ENCODE measurements at regions not wholly inside any gene's neighbourhood (a gene's known extent, or its start where the extent isn't known, plus 50 kb on each side); places are given as distances from the start of the nearest gene placed in this dataset.

DNA sequence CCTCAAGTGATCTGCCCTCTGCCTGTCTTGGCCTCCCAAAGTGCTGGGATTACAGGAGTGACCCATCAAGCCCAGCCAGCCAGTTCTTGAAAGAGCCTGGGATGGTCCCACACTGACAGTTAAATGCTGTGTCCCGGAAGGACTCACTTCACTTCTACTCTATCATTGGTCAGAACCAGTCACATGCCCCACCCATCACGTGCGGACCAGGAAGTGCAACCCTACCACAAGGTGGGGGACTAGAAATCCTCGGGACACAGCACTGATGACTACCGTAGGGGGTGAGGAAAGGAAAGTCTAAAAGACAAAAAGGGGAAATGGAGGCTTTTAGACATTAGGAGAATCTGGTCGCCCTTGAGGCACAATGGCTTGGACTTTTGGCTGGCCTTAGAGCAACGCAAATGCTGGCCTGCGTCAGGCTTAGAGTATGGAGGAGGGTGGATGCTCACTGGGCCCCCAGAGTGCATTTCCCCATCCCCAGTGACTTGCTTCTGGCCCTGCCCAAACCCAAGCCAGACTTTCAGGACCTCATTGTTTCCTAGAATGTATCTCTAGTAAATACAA is 207.7 kb downstream of the TTC8 start:
- WGBS = 88% methylated on average over 8 of the region's 8 CpGs

DNA sequence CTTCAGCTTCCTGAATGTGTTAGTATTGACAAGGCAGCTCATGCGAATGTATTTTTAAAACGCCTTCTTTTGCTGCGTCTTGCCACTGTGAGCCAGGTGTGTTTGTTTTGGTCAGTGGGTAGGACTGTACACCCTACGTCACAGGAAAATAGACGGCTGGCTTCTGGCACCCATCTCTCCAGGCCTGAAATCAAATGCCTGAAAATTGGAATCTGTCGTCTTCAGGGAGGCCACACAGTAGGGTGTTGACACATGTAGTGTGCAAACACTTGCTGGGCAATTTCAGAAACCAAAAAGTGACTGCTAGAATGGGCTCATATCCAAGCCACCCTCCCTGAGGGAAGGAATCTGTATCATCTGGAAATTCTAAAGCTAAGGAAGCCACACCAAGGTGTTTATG is 209.3 kb downstream of the TTC8 start:
- Histone ChIP-seq H3K4me1 (replicated peaks) (no peaks in the 10 kb centered on the region), H3K27me3 (replicated peaks; ENCODE audit: insufficient read depth) (no peaks in the 10 kb centered on the region), H3K36me3 (no peaks in the 10 kb centered on the region), H3K9me3 (no peaks in the 10 kb centered on the region), H3K4me3 (no peak overlapping the region), H3K27ac (no peak overlapping the region)
- DNase-seq (ENCODE audit: low spot score) = no peak
- WGBS = 74% methylated on average over 6 of the region's 6 CpGs
- intact Hi-C loops (cut with DNase I) = no loop called here
- TF ChIP-seq, protein P1, sequence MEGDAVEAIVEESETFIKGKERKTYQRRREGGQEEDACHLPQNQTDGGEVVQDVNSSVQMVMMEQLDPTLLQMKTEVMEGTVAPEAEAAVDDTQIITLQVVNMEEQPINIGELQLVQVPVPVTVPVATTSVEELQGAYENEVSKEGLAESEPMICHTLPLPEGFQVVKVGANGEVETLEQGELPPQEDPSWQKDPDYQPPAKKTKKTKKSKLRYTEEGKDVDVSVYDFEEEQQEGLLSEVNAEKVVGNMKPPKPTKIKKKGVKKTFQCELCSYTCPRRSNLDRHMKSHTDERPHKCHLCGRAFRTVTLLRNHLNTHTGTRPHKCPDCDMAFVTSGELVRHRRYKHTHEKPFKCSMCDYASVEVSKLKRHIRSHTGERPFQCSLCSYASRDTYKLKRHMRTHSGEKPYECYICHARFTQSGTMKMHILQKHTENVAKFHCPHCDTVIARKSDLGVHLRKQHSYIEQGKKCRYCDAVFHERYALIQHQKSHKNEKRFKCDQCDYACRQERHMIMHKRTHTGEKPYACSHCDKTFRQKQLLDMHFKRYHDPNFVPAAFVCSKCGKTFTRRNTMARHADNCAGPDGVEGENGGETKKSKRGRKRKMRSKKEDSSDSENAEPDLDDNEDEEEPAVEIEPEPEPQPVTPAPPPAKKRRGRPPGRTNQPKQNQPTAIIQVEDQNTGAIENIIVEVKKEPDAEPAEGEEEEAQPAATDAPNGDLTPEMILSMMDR (IDR thresholded peaks at IDR 0.05) = no peak
- no peak for TF ChIP-seq POLR2A (IDR thresholded peaks at IDR 0.05)
- TF ChIP-seq POLR2AphosphoS5 (IDR thresholded peaks at IDR 0.05) = no peak

More for the DNA sequence above, 207.7 kb downstream of the TTC8 start:
- H3K4me3 ChIP-seq = no peak overlapping the region
- no peaks in the 10 kb centered on the region for H3K4me1 ChIP-seq (replicated peaks)
- no peaks in the 10 kb centered on the region for H3K36me3 ChIP-seq
- TF ChIP-seq POLR2AphosphoS5 (IDR thresholded peaks at IDR 0.05) (no peak), POLR2A (IDR thresholded peaks at IDR 0.05) (no peak)
- TF ChIP-seq, protein P1 (IDR thresholded peaks at IDR 0.05) = no peak
- no peak for DNase-seq (ENCODE audit: low spot score)
- H3K27ac ChIP-seq = no peak overlapping the region
- no peaks in the 10 kb centered on the region for H3K27me3 ChIP-seq (replicated peaks; ENCODE audit: insufficient read depth)
- intact Hi-C loops (cut with DNase I) = no loop called here
- no peaks in the 10 kb centered on the region for H3K9me3 ChIP-seq

GRCh38 chr14:89036371-89036770 is 211.9 kb downstream of the TTC8 start:
- H3K27me3 ChIP-seq (replicated peaks; ENCODE audit: insufficient read depth) = no peaks in the 10 kb centered on the region
- no peak overlapping the region for H3K27ac ChIP-seq
- H3K4me1 ChIP-seq (replicated peaks) = no peaks in the 10 kb centered on the region
- WGBS = 93% methylated on average over 3 of the region's 3 CpGs
- intact Hi-C loops (cut with DNase I) = no loop called here
- H3K4me3 ChIP-seq = no peak overlapping the region
- H3K9me3 ChIP-seq = no peaks in the 10 kb centered on the region
- DNase-seq (ENCODE audit: low spot score) = no peak
- H3K36me3 ChIP-seq = no peaks in the 10 kb centered on the region
- TF ChIP-seq POLR2AphosphoS5 (IDR thresholded peaks at IDR 0.05) (no peak), POLR2A (IDR thresholded peaks at IDR 0.05) (no peak)
- TF ChIP-seq, protein P1 (IDR thresholded peaks at IDR 0.05) = no peak

DNA sequence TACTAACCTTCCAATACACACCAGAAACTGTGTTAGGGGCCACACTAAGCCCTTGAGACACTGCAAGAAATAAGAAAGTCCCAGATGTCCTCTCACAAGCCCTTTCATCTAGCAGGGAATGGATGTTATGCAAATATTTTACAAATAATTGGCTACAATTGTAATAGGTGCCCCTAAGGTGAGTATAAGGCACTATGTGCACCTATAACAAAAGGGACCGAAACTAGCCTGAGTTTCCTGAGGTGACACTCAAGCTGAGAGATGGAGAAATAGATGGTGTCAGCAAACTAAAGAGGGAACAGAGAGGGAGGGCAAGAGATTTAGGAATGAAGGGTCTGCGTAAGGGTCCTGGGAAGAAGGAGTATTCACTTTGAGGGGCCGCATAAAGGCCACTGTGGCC is 212.6 kb downstream of the TTC8 start:
- no peak overlapping the region for H3K27ac ChIP-seq
- no peaks in the 10 kb centered on the region for H3K9me3 ChIP-seq
- H3K27me3 ChIP-seq (replicated peaks; ENCODE audit: insufficient read depth) = no peaks in the 10 kb centered on the region
- no peak overlapping the region for H3K4me3 ChIP-seq
- TF ChIP-seq POLR2A (IDR thresholded peaks at IDR 0.05) (no peak), POLR2AphosphoS5 (IDR thresholded peaks at IDR 0.05) (no peak)
- TF ChIP-seq, protein P1 (IDR thresholded peaks at IDR 0.05) = no peak
- DNase-seq (ENCODE audit: low spot score) = no peak
- peaks cover 2% of the 10 kb centered on the region for H3K4me1 ChIP-seq (replicated peaks)
- H3K36me3 ChIP-seq = no peaks in the 10 kb centered on the region
- 95% methylated on average over 3 of the region's 3 CpGs for WGBS
- intact Hi-C loops (cut with DNase I) = no loop called here

GRCh38 chr14:89040080-89040459 is 215.6 kb downstream of the TTC8 start:
- no peaks in the 10 kb centered on the region for H3K27me3 ChIP-seq (replicated peaks; ENCODE audit: insufficient read depth)
- peak overlapping the region; percentile 77 to 80 for H3K27ac ChIP-seq
- H3K36me3 ChIP-seq = no peaks in the 10 kb centered on the region
- intact Hi-C loops (cut with DNase I) = loop anchor here (1.0 to 10.0 kb wide), 4 partner anchors 135 to 874 kb away; partner anchors contain the start of gene FOXN3
- no peaks in the 10 kb centered on the region for H3K9me3 ChIP-seq
- no peak overlapping the region for H3K4me3 ChIP-seq
- peaks cover 2% of the 10 kb centered on the region for H3K4me1 ChIP-seq (replicated peaks)
- TF ChIP-seq POLR2AphosphoS5 (IDR thresholded peaks at IDR 0.05) = no peak
- TF ChIP-seq, protein P1 (IDR thresholded peaks at IDR 0.05) = no peak
- TF ChIP-seq POLR2A (IDR thresholded peaks at IDR 0.05) = no peak
- no peak for DNase-seq (ENCODE audit: low spot score)
- WGBS = 35% methylated on average over 6 of the region's 6 CpGs
